Stimulated activated naive CD8-positive, alpha-beta T cell treated with anti-CD3 and anti-CD28 coated beads, Interleukin-15, amount 100 ng/mL, for 72 hours (primary cell): ENCODE measurements at regions not wholly inside any gene's neighbourhood (a gene's known extent, or its start where the extent isn't known, plus 50 kb on each side); places are given as distances from the start of the nearest gene placed in this dataset.
"Not testable (repeated sequence)": the region's sequence is repeated elsewhere in the genome, so short reads cannot be mapped to it uniquely, and the experiment has no call there.

Source experiments
- ATAC-seq: fragments of 150-1000 bp; cut with Tn5 transposase; 2 replicates; pipeline ENCODE4 v1.10.0; 2021; ENCODE audit warnings: mild to moderate bottlenecking, moderate library complexity
- DNase-seq, 2 donors: peaks; one replicate each; pipeline ENCODE4 v3.0.0; 2021 to 2022
- H3K27ac Mint-ChIP-seq, 2 donors: one replicate each; pipeline ENCODE4 v1.8.0; 2022; ENCODE audit warnings: mild to moderate bottlenecking in 2 of 2, mixed read lengths in 2 of 2, moderate library complexity in 2 of 2
- H3K27me3 Mint-ChIP-seq: one replicate; pipeline ENCODE4 v1.8.0; 2022; ENCODE audit warnings: mixed read lengths
- H3K4me1 Mint-ChIP-seq: one replicate; pipeline ENCODE4 v1.8.0; 2022; ENCODE audit warnings: mild to moderate bottlenecking, mixed read lengths
- H3K4me3 Mint-ChIP-seq, 2 donors: one replicate each; pipeline ENCODE4 v1.8.0; 2022; ENCODE audit warnings: mild to moderate bottlenecking in 2 of 2, mixed read lengths in 2 of 2, moderate library complexity in 1 of 2
- H3K9me3 Mint-ChIP-seq, 2 donors: one replicate each; pipeline ENCODE4 v1.8.0; 2022; ENCODE audit warnings: mixed read lengths in 2 of 2

DNA sequence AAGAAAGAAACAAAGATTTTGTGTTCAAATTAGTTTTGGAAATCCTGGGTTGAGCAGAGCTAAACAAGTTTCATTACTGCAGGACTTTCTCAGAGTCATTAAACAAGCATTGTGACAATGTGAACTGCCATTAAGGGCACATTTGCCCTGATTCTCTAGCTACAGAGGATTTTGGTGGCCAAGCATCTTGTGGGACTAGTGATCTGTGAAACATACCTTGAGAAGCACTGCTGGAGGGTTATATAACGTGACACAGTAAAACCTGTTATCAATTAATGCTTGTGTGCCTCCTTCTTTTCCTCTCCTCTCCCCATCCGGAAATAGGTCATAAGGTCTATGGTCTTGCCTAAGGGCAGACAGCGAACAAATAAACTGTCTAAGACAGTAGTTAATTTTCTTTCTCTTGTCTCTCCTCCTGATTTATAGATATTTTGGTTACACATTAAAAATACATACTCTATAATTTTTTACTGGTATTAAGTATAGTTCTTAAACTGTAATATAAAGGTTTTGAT lies 167.3 kb upstream of the NANOGP8 start:
- Mint-ChIP-seq H3K27me3 (no peaks in the 10 kb centered on the region), H3K9me3 (no peaks in the 10 kb centered on the region), H3K4me1 (no peaks in the 10 kb centered on the region), H3K27ac (no peak overlapping the region), H3K4me3 (no peak overlapping the region)
- DNase-seq (no peak), ATAC-seq (no peak)

DNA sequence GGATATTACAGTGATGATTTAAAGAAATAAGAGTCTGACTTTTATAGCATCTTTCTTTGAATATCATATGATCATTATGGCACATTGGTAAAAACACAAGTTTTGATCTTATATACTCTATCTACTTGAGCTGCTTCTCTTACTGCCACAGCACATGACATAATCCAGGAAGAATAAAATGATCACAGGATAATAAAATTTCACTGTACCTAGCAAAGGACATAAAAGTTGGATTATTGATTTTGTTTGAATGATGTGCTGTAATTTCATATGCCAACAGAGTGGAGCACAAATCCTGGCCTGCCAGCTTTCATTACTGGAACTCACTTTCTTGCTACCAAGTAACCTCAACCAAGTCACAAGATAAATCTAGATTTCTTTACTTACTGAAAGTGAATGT lies 162.1 kb upstream of the NANOGP8 start:
- no peaks in the 10 kb centered on the region for H3K9me3 Mint-ChIP-seq
- H3K27me3 Mint-ChIP-seq = no peaks in the 10 kb centered on the region
- H3K27ac Mint-ChIP-seq = no peak overlapping the region
- no peak overlapping the region for H3K4me3 Mint-ChIP-seq
- ATAC-seq (no peak), DNase-seq (no peak)
- H3K4me1 Mint-ChIP-seq = no peaks in the 10 kb centered on the region

DNA sequence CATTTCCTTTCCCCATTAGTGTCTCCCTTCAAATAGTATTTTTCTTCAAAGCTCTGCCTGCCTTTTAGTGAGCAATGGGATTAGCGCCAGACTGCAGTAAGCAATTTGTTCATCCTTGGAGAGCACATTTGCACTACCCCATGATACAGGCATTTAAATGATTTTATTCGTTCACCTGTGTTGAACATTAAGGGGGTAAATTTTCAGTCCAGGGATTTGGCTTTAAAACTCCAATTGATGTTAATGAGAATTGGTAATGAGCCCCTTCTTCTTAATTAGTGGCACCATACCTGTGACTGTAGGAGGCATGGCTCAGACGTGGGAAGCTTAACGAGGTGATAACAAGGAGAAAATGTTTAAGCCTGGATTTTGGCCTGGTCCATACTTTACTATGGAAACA lies 161.4 kb upstream of the NANOGP8 start:
- Mint-ChIP-seq H3K9me3 (no peaks in the 10 kb centered on the region), H3K4me1 (no peaks in the 10 kb centered on the region), H3K27ac (no peak overlapping the region), H3K27me3 (no peaks in the 10 kb centered on the region), H3K4me3 (no peak overlapping the region)
- DNase-seq = no peak
- no peak for ATAC-seq

DNA sequence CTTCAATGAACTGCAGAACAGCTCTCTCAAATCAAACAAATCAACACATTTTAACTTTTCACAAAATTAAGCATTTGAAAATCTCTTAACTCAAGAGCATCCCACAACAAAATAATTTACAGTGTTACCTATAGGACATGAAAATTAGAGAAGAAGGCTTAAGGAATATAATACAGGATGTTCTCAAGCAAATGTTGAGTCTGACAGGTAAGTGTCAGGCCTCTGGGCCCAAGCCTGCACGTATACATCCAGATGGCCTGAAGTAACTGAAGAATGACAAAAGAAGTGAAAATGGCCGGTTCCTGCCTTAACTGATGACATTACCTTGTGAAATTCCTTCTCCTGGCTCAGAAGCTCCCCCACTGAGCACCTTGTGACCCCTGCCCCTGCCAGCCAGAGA lies 160.6 kb upstream of the NANOGP8 start:
- ATAC-seq, DNase-seq, H3K27ac Mint-ChIP-seq, H3K4me1 Mint-ChIP-seq, H3K4me3 Mint-ChIP-seq, H3K9me3 Mint-ChIP-seq, H3K27me3 Mint-ChIP-seq: not testable (repeated sequence)

DNA sequence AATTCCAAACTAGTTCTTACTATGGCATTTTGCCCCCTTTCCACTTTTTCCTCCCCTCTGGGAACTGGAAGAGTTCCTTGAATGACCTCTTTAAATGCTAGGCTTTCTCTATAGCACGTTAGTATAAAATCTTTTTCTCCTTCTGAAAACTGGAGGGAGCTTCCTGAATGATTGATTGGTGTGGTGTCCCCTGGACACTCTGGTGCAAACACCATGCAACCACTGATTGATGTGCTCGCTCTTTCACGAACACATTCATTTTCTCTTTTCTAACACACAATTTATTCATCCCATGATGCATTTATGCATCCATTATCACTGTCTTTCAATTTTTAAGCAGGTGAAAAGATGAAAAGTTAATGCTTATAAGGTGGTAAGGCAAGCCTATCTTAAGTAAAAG lies 159.1 kb upstream of the NANOGP8 start:
- Mint-ChIP-seq H3K4me3 (no peak overlapping the region), H3K27me3 (no peaks in the 10 kb centered on the region)

GRCh38 chr15:35243758-35244157 lies 158.7 kb upstream of the NANOGP8 start:
- Mint-ChIP-seq H3K4me1 (no peaks in the 10 kb centered on the region), H3K9me3 (peaks cover 0 to 5% of the 10 kb centered on the region in 2 donors), H3K4me3 (no peak overlapping the region), H3K27me3 (no peaks in the 10 kb centered on the region), H3K27ac (no peak overlapping the region)
- ATAC-seq = no peak
- DNase-seq = no peak

More for the DNA sequence above, 159.1 kb upstream of the NANOGP8 start:
- no peak for ATAC-seq
- Mint-ChIP-seq H3K4me1 (no peaks in the 10 kb centered on the region), H3K9me3 (peaks cover 0 to 5% of the 10 kb centered on the region in 2 donors), H3K27ac (no peak overlapping the region)
- DNase-seq = no peak

GRCh38 chr15:35239693-35240092 lies 154.6 kb upstream of the NANOGP8 start:
- H3K9me3 Mint-ChIP-seq, H3K4me1 Mint-ChIP-seq, H3K27me3 Mint-ChIP-seq: not testable (repeated sequence)

GRCh38 chr15:35238448-35238847 lies 153.4 kb upstream of the NANOGP8 start:
- DNase-seq, ATAC-seq, H3K27me3 Mint-ChIP-seq, H3K9me3 Mint-ChIP-seq, H3K27ac Mint-ChIP-seq, H3K4me3 Mint-ChIP-seq, H3K4me1 Mint-ChIP-seq: not testable (repeated sequence)

More at GRCh38 chr15:35239693-35240092, 154.6 kb upstream of the NANOGP8 start:
- H3K4me3 Mint-ChIP-seq, ATAC-seq, DNase-seq: not testable (repeated sequence)
- H3K27ac Mint-ChIP-seq = peak overlapping the region in 1 of 2 donors; percentile 36

GRCh38 chr15:35229085-35229484 lies 144.0 kb upstream of the NANOGP8 start:
- Mint-ChIP-seq H3K4me3 (no peak overlapping the region), H3K4me1 (no peaks in the 10 kb centered on the region), H3K27ac (no peak overlapping the region), H3K9me3 (peaks cover 25 to 37% of the 10 kb centered on the region in 2 donors), H3K27me3 (no peaks in the 10 kb centered on the region)
- ATAC-seq = no peak
- no peak for DNase-seq

DNA sequence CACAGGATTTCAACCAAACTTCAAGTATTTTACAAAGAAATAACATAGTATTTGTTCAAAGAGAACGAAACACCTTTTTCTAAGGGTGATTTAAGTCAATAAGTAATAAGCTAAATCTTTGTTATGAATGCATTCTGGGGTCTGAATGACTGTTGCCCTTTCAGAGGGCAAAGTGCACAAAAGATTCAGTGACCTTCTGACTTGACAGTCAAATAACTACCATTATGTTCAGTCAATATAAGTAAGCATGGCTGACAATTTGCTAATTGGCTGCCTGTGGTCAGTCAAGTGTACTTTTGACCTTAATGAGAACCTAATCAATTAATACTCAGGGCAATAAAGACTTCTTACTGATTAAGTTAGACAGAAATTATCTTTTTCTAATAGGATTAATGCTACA lies 133.1 kb upstream of the NANOGP8 start:
- no peaks in the 10 kb centered on the region for H3K4me1 Mint-ChIP-seq
- H3K4me3 Mint-ChIP-seq = no peak overlapping the region
- no peaks in the 10 kb centered on the region for H3K27me3 Mint-ChIP-seq
- no peaks in the 10 kb centered on the region for H3K9me3 Mint-ChIP-seq
- DNase-seq (no peak), ATAC-seq (no peak)
- no peak overlapping the region for H3K27ac Mint-ChIP-seq

DNA sequence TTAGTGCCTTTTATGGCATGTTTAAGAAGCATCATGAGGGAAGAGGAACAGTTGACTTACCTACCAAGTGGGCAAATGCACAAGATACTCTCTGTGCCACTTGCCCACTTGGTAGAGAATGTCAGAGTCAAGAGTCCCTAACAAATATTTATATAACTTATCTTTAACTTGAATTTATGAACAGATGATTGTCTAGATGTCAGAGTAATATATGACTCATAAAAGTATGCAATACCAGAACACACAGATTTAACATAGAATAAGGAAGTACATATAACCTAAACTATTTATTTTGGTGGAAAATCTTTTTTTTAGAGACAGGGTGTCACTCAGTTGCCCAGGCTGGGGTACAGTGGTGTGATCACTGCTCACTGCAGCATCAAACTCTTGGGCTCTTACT lies 130.0 kb upstream of the NANOGP8 start:
- Mint-ChIP-seq H3K4me1 (no peaks in the 10 kb centered on the region), H3K27me3 (no peaks in the 10 kb centered on the region), H3K27ac (no peak overlapping the region), H3K4me3 (no peak overlapping the region), H3K9me3 (no peaks in the 10 kb centered on the region)
- ATAC-seq (no peak), DNase-seq (no peak)

- DNase-seq (no peak), ATAC-seq (no peak)
- Mint-ChIP-seq H3K9me3 (no peaks in the 10 kb centered on the region), H3K27me3 (no peaks in the 10 kb centered on the region), H3K27ac (peak overlapping the region in 1 of 2 donors; percentile 65), H3K4me3 (no peak overlapping the region), H3K4me1 (no peaks in the 10 kb centered on the region)
Observed at GRCh38 chr15:35211240-35211902, 126.3 kb upstream of the NANOGP8 start.

DNA sequence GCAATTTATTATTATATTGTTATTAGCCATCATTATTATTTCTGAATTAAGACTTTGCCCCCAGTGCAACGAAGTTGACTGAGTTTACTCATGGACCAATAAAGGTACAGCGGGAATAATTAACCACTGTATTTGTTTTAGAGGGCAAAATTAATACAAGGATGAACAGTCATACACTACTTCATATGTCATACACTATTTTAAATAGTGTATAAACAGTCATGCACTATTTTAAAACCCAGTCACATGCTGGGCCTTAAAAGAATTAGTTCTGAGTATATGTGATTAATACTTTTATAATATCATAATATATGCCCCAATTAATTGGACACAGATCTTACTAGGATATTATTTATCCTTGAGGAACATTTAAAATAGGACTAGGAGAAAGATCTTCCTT lies 125.3 kb upstream of the NANOGP8 start:
- Mint-ChIP-seq H3K9me3 (no peaks in the 10 kb centered on the region), H3K27me3 (no peaks in the 10 kb centered on the region), H3K27ac (no peak overlapping the region), H3K4me1 (no peaks in the 10 kb centered on the region), H3K4me3 (no peak overlapping the region)
- no peak for DNase-seq
- no peak for ATAC-seq

GRCh38 chr15:35209838-35210237 lies 124.7 kb upstream of the NANOGP8 start:
- no peak overlapping the region for H3K27ac Mint-ChIP-seq
- no peak for DNase-seq
- ATAC-seq = no peak
- no peaks in the 10 kb centered on the region for H3K9me3 Mint-ChIP-seq
- no peaks in the 10 kb centered on the region for H3K4me1 Mint-ChIP-seq
- no peak overlapping the region for H3K4me3 Mint-ChIP-seq
- no peaks in the 10 kb centered on the region for H3K27me3 Mint-ChIP-seq

DNA sequence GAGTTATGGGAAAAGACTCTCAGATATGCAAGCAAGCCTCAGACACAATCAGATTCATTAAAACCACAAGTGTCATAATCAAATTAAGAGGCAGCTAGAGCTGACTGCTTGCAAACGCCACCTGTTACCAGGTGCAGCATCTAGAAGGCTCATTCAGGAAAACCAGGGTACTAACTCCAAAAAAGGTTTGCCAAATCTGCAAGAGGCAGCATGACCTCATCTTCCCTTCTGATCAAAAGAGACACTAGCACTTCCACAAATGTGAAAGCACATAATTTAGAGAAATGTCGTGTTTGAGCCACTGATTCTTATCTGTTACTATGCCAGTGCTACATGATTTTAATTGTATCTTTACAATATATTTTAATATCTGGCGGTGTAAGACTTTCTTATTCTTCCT lies 123.3 kb upstream of the NANOGP8 start:
- Mint-ChIP-seq H3K27ac (no peak overlapping the region), H3K9me3 (no peaks in the 10 kb centered on the region), H3K27me3 (no peaks in the 10 kb centered on the region), H3K4me3 (no peak overlapping the region), H3K4me1 (no peaks in the 10 kb centered on the region)
- DNase-seq (no peak), ATAC-seq (no peak)

DNA sequence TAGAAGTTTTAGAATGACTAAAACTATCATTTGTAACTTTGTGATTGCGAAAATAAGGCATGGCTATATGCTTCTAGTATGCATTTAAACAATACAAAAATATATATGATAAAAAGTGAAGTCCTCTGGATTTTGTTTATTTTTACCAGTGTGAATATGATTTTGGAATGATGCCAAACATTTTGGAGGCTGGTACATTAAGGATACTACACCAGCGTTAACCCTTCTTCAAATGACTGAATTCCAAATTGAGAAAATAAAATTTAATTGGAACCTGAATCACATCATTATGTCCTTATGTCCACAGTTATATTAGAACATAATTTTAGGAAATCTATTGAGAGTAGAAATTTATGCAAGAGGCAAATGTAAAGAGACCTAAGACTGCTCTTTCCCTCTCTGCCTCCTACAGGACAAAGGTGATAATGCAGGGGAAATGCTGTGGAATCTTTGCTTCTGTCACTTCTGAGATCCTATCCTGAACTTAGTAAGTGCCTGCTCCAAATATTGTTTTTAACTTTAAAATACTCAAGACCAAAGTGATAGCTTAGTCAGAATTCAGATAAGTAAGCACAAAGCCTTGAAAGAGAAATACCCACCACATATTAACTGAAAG lies 121.1 kb upstream of the NANOGP8 start:
- DNase-seq = no peak
- Mint-ChIP-seq H3K4me1 (no peaks in the 10 kb centered on the region), H3K27ac (no peak overlapping the region), H3K27me3 (no peaks in the 10 kb centered on the region), H3K9me3 (no peaks in the 10 kb centered on the region), H3K4me3 (no peak overlapping the region)
- no peak for ATAC-seq

- H3K27me3 Mint-ChIP-seq = no peaks in the 10 kb centered on the region
- ATAC-seq (no peak), DNase-seq (no peak)
- H3K4me3 Mint-ChIP-seq = no peak overlapping the region
- H3K27ac Mint-ChIP-seq = no peak overlapping the region
- H3K4me1 Mint-ChIP-seq = no peaks in the 10 kb centered on the region
- no peaks in the 10 kb centered on the region for H3K9me3 Mint-ChIP-seq
Observed at GRCh38 chr15:35198197-35198596, 113.1 kb upstream of the NANOGP8 start.
